CD4-positive, alpha-beta T cell treated with Interleukin-17A for 1 hour (primary cell): ENCODE measurements at regions not wholly inside any gene's neighbourhood (a gene's known extent, or its start where the extent isn't known, plus 50 kb on each side); places are given as distances from the start of the nearest gene placed in this dataset.
"Not testable (repeated sequence)": the region's sequence is repeated elsewhere in the genome, so short reads cannot be mapped to it uniquely, and the experiment has no call there.

Experiments used
- DNase-seq: peaks from one replicate; pipeline ENCODE4 v3.0.0-alpha.2; 2020

DNA sequence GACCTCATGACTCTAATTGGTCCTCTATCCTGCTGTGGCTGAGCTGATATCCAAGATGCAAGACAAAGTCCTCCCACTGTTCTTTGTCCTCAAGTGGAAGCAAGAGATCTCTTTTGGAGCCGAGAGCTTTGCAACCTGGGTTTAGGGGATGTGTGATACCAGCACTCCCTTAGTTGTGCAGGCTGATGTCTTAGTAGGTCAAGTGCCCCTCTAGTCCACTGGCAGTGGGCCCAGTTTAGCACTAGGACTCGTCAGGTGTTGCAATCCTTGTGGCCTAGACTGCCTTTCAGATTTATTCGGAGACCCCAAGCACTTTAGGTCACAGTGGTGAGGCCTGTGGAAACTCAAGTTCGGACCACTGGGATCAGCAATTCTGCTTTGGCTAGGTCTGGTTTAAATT, 64.0 kb downstream of the GPRASP3 start:
- no peak for DNase-seq

DNA sequence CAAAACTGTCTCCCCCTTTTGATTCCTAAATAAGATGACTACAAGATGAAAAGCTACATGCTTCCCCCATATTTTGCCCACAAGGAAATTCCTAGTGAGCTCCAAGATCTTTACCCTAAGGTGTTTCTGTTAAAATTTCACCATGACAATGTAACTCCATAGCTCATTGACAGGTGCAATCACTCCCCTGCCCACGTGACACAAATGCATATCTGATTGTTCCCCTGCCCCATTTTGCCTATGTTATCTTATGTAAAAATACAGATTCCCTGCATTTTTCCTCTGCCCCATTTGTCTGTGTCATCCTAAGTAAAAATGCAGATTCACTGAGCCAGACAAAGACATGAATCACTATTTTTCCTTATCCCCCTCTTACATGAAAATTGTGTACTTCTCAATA, 66.7 kb downstream of the GPRASP3 start:
- no peak for DNase-seq

DNA sequence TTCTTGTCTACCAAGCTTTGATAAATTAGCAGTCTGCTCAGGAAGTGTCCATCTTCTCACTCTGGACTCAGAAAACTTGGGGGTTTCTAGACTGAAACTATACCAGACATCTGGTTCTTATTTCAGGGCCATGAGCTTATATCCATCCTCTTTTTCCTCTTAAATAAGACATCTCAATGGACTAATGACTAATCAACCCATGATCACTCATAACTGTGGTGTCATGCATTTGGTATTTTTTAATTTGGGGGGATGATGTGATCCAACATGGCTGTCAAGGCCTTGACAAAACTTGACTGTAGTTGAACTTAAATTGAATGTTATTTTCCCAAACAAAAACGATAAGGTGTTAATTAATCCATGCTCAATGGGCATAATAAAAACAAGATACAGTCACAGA, 87.8 kb downstream of the GPRASP3 start:
- DNase-seq = no peak

DNA sequence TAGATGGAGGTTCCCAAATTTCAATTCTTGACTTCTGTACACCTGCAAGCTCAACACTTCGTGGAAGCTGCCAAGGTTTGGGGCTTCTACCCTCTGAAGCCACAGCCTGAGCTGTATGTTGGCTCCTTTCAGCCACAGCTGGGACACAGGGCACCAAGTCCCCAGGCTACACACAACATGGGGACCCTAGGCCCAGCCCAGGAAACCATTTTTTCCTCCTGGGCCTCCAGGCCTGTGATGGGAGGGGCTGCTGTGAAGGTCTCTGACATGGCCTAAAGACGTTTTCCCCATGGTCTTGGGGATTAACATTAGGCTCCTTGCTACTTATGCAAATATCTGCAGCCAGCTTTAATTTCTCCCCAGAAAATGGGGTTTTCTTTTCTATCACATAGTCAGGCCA, 97.7 kb downstream of the GPRASP3 start:
- DNase-seq = not testable (repeated sequence)

DNA sequence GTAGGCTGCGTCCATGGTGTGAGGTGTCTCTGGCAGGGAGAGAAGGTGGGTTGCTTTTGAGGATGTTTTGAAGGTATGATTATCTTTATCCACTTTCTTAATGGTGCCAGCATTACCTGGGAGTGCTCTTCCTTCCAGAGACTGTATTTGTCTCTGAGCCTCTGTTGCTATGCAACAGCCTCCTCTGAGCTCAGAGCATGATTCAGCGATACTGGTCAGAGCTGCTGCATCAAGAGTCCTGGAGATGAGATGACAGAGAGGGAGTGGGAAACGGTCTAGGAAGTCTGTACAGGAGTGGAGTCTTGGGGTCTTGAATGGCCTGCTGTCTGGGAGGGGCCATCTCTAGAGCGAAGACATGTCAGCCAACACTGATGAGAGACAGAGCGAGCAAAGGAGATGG, 104.4 kb upstream of the RAB40AL start:
- no peak for DNase-seq

DNA sequence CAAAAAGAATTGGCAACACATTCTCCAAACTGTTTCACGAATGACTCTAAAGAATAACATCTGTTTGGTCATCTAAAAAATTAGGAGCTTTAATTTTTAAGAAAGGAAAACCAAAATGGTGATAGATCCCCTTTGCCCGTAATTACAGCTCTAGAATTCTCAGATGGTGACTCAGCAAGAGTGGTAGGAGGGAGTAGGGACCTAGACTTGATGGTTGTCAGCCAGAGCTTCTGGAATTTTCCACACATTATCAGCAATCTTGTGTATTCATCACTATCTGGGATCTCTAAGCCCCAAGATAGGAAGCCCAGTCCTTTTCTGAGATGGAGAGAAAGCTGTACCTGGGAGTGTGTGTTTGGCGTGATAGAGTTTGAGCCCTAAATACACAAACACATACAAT, 103.9 kb upstream of the RAB40AL start:
- DNase-seq = no peak

DNA sequence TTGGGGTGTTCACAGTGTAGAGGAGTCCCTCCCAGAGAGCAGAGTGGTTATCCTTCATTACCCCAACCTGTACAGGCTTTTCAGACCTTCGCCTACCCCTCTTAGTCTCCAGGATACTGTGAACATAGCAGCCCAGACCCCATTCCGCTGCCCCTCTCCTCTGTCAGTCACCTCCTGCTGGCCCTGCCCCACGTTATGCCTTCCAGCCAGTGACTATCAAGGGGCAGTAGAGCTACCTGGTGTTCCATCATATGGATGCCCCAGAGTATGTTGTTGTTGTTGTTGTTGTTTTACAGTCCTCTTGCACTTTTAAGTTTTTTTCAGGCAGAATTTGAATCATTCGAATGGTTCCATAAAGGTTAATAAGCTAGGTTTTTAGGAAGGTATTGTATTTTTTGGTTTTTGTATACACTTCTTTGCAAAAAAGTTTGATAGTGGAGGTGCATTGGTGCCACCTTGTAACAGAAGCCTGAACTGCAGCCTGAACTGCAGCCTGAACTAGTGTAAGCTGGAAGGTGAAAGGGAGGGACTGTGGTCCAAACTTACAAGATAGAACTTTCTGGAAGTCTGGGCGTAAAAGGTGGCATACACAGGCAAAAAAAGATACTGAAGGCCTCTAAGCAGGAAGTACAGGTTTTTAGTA, 101.4 kb upstream of the RAB40AL start:
- DNase-seq = peak; percentile 3

DNA sequence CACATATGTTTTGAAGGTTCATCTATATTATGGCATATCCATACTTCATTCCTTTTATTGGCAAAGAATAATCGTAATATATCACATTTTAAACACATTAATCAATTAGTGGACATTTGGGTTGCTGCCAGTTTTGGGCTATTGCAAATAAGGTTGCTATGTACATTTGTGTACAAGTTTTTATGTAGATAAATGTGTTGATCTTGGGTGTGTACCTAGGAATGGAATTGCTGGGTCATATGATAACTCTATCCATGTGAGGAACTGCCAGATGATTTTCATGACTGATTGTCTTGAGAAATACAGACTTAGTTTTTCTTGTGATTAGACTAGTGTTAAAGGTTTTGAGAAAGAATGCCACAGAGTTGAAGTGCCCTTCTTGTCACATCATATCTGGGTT, 99.2 kb upstream of the RAB40AL start:
- DNase-seq = no peak

DNA sequence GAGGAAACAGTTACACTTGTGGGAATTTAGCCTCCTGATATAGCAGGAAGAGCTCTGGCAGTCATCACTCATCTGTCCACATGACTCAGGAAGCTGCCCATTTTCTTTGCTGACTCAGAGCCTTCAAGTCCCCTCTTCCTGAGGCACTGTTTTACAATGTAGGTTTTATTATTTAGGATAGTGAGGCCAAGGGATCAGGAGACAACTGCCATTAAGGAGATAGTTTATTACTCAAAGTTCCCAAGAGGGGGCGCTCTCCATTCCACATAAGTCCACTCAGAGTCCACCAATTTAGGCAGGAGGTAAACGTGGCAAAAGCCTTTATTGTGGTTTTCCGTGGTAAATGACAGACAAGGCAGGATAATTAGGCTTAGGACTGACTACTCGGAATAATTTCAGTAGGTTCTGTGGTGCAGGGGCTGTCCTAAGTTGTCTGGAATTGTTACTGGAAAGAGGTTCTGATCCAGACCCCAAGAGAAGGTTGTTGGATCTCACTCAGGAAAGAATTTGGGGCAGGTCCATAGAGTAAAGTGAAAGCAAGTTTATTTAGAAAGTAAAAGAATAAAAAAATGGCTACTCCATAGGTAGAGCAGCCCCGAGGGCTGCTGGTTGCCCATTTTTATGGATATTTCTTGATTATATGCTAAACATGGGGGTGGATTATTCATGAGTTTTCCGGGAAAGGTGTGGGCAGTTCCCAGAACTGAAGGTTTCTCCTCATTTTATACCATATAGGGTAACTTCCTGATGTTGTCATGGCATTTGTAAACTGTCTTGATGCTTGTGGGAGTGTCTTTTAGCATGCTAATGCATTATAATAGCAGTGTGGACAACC, 96.0 kb upstream of the RAB40AL start:
- no peak for DNase-seq

DNA sequence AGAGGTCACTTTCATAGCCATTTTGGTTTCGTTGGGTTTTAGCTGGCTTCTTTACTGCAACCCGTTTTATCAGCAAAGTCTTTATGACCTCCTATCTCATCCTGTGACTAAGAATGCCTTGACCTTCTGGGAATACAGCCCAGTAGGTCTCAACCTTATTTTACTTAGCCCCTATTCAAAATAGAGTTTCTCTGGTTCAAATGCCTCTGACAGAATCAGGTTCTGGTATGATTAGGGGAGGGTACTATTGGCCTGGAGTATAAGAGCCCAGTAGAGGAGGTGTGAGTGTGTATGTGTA, 95.4 kb upstream of the RAB40AL start:
- DNase-seq = no peak

DNA sequence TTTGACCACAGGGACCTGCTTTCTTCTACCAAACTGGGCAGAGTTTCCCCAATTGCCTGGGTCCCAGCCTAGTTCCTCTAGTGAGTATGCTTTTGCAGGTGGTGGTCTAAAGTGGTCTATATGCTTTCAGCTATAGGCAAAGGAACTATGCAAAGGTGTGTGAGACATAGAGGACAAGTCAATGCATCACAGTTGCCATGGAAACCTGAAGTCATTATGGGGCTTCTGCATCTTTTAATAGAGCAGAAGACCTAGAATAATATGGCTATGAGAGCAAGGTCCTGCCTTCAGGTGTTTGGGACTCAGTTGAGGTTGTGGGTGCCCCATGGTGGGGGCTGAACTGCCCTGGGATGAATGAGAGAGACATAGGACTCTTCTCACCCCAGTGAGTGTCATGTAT, 92.1 kb upstream of the RAB40AL start:
- no peak for DNase-seq

DNA sequence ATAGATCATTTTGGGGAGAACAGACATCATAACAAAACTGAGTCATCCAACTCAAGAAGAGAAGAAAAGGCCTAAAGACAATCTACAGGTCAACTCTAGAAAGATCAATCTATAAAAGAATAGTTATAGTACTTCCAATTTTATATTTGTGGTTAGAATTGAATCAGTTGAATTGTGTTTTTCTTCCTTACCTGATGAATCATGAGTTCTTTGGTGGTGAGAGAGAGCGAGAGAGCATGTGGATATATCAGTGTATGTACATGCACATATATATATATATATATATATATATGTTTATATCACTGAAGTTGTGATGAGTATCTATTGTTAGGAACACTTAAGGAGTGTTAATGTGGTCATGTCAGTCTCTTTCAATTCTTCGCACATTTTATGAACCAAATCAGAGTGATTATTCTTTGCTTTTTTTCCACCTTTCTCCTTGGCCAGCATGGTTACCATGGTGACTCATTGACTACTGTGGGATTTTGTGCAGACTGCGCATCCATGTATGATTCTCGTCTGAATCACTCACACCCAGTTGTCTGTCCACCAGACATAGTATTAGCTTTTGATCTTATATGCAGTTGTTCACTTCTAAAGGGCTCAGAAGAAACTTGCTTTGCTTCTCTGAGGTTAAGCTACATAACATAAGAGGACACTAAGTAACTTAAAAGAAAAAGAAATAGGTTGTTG, 90.4 kb upstream of the RAB40AL start:
- no peak for DNase-seq

DNA sequence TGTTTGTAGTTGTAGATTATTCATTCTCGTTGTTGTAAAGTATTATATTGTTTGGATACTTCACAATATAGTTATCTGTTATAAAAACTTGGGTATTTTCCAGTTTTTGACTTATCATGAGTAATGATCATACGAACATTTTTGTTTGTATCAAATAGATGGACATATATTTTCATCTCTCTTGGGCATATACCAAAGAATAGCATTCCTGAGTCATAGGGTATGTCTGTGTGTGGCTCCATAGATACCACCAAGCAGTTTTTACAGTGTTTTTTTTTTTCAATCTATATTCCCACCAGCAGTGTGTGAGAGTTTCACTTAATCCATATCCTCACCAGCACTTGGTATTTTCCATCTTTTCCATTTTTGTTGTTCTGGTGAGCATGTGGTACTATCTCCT, 89.7 kb upstream of the RAB40AL start:
- DNase-seq = no peak

DNA sequence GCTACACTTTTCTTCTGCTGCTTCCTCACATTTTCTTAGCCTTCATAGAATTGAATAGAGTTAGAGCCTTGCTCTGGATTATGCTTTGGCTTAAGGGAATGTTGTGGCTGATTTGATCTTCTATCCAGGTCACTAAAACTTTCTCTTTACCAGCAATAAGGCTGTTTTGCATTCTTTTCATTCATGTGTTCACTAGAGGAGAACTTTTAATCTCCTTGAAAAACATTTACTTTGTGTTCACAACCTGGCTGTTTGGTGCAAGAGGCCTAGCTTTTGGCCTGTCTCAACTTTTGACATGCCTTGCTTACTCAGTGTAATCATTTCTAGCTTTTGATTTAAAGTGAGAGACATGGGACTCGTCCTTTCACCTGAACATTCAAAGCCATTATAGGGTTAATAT, 87.7 kb upstream of the RAB40AL start:
- DNase-seq = no peak

DNA sequence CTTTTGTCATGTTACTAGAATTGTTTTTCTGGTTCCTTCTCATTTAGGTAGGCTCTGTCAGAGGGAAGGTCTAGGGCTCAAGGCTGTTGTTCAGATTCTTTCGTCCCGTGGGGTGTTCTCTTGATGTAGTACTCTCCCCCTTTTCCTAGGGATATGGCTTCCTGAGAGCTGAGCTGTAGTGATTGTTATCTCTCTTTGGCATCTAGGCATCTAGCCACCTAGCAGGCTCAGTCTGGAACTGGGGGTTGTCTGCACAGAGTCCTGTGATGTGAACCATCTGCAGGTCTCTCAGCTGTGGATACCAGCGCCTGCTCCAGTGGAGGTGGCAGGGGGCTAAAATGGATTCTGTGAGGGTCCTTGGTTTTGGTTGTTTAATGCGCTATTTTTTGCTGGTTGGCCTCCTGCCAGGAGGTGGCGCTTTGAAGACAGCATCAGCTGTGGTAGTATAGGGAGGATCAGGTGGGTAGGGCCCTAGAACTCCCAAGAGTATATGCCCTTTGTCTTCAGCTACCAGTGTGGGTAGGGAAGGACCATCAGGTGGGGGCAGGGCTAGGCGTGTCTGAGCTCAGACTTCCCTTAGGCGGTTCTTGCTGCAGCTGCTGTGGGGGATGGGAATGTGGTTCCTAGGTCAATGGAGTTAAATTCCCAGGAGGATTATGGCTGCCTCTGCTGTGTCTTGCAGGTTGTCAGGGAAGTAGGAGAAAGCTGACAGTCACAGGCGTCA, 78.1 kb upstream of the RAB40AL start:
- not testable (repeated sequence) for DNase-seq

DNA sequence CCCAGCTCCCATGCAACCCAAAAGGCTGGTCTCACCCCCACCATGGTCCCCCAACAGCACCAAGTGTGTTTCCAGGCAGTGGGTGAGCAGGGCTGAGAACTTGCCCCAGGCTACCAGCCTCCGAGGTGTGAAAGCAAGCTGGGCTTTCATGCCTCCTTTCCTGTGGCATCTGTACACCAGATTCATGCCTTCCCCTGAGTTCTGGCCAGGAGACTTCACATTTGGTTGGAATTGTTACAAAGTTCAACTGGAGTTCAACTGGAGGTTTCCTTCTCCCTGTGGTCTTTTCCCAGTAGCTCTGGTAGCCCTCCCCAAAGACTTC, 77.6 kb upstream of the RAB40AL start:
- no peak for DNase-seq

DNA sequence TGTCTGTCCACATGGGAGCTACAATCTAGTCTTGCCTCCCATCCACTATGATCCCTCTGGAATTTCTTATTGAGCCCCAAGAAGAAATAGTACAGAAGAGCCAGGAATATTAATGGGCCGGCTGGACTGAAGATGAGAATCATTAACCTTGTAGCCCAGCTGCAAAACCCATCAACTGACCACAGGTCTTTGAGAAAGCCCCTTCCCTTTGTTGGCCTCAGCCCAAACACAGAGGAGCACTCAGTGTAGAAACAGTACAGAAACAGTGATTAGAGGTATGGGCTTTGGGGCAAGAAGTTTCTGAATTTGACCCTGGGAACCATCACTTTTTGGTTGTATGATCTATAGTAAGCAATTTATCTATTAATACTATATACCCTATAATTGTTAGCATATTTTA, 76.8 kb upstream of the RAB40AL start:
- DNase-seq = no peak

DNA sequence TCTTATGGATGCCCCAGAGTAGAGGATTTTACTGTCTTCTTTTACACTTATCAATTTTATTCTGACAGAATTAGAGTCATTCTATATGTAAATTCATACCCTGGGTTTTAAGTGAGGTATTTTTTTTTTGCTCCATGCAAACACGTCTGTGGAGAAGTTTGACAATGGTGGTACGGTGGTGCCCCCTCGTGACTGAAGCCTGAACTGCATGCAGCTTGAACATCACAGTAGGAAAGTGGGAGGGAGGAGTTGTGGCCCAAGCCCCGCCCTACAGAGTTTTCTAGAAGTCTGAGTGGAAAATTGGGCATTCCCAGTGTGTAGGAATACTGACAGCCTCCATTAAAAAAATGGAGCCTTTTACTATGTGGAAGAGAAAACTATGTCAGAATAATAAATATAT, 73.3 kb upstream of the RAB40AL start:
- peak; percentile 79 for DNase-seq

DNA sequence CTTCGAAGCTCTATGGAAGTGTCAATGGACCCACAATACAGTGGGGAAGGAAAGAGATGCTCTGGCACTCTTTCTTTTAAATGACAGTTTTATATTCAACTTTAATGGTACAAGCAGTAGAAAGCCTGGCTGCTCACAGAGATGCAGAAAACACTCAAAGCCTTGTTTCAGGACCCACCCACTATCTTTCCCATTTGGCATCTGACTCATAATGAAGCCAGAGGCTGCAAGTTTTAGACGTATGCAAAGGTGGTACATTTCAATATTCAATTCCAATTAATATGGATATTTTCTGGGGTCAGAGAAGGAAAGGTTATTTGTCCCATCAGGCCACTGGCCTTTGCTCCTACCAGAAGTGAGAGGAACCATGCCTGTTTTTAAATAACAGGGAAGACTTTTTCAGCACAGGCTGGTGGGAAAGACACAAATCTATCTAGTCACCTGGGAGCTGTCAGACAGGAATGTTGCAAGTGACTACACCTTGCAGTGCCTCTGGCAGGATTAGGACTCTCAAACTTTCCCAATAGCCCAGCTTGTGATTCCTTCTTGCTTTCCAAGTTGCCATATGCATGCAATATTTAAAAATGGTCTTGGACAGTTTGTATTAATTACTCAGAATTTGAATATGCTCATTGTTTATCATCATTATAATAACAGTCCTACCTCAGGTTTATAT, 70.0 kb upstream of the RAB40AL start:
- DNase-seq = no peak

DNA sequence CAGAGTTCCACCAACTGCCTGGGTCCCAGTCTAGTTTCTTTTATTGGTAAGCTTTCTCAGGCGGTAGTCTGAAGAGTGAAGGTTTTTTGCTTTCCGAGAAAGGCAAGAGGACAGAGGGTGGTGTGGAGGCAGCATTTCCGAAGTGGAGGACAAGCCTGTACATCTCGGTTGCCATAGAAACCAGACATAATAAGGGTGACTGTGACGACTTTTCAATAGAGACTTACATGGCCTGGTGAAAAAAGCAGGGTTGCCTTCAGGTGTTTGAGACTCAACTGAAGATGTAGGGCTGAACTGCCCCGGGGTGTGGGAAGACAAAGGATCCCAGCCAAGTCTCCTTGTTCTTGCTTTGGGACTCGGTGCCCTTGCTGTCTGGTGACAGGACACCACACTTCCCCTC, 53.6 kb upstream of the RAB40AL start:
- DNase-seq = no peak
